ENCODE measurements at regions not wholly inside any gene's neighbourhood (a gene's known extent, or its start where the extent isn't known, plus 50 kb on each side); places are given as distances from the start of the nearest gene placed in this dataset.

- in situ Hi-C loops (cut with HindIII; ENCODE audit: low sequenced_read_pairs), result no loop called here
These were observed 142.5 kb downstream of the CHIC2 start for GRCh38 chr4:53921856-53922255.

GRCh38 chr4:53920883-53921282 lies 143.5 kb downstream of the CHIC2 start:
- in situ Hi-C loops (cut with HindIII; ENCODE audit: low sequenced_read_pairs), result no loop called here

- in situ Hi-C loops (cut with HindIII; ENCODE audit: low sequenced_read_pairs), result no loop called here
These were observed 144.3 kb downstream of the CHIC2 start for GRCh38 chr4:53920116-53920515.

DNA sequence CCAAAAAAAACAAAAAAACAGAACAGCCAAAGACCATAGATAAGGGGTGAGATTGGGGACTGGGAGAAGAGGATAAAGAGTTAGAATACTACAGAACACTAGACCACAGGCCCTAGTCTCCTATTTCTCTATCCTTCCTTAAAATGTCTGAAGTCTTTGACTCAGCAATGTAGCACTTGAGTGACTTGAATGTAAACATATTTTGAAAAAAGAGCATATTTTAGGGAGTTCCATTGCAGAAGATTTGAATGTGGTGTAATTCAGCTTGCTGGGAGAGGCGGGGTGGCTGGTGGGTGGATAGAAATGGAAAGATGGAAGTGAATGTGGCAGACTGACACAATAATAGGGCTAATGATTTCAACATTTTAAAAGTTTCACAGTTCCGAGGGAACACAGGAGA lies 144.9 kb downstream of the CHIC2 start:
- in situ Hi-C loops (cut with HindIII; ENCODE audit: low sequenced_read_pairs), result no loop called here

GRCh38 chr4:53917729-53918128 lies 146.7 kb downstream of the CHIC2 start:
- in situ Hi-C loops (cut with HindIII; ENCODE audit: low sequenced_read_pairs), result no loop called here

GRCh38 chr4:53916431-53916889 lies 147.9 kb downstream of the CHIC2 start:
- in situ Hi-C loops (cut with HindIII; ENCODE audit: low sequenced_read_pairs), result no loop called here

- in situ Hi-C loops (cut with HindIII; ENCODE audit: low sequenced_read_pairs), result no loop called here
These were observed 149.9 kb downstream of the CHIC2 start for GRCh38 chr4:53914313-53915016.

GRCh38 chr4:53913771-53914170 lies 150.6 kb downstream of the CHIC2 start:
- in situ Hi-C loops (cut with HindIII; ENCODE audit: low sequenced_read_pairs), result no loop called here

DNA sequence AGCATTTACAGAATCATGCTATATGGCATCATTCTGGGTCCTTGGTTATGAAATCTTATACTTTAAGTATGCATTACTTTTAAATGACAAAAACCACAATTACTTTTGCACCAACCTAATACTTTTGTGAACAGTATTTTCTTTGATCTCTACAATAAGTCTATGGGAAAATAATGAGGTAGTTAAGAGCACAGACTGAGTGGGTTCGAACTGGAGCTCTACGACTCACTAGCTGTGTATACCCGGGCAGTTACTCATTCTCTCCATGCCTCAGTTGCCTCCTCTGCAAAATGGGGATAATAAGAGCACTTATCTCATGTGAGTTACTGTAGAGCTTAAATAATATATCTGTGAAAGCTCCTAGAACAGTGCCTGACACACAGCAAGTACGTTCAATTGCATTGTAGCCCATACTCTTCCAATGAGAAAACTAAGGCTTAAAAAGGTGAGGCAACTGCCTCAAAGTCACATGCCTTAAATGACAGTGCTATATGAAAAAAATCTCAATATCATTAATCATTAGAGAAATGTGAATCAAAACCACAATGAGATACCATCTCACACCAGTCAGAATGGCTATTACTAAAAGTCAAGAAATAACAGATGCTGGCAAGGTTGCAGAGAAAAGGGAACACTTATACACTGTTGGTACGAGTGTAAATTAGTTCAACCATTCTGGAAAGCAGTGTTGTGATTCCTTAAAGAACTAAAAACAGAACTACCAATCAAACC lies 151.5 kb downstream of the CHIC2 start:
- in situ Hi-C loops (cut with HindIII; ENCODE audit: low sequenced_read_pairs), result no loop called here

DNA sequence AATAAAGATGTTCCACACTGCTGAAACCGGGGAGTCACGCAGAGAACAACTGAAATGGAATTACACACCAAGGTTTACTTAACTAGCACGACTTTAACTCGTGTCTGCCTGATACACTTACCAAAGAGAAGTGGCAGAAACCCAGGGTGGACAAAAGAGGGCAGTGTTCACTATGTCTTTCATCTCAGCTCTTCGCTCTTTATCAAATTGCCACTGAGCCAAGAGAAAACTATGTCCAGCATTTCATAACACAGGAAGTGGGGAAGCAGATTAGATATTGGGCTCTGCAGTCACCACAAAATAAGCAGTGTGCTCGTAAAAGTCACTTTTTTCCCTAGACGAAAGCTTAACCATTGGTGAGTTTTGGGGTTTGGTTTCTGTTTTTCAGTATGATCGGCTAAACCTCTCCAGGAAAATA lies 155.7 kb downstream of the CHIC2 start:
- in situ Hi-C loops (cut with HindIII; ENCODE audit: low sequenced_read_pairs), result no loop called here

DNA sequence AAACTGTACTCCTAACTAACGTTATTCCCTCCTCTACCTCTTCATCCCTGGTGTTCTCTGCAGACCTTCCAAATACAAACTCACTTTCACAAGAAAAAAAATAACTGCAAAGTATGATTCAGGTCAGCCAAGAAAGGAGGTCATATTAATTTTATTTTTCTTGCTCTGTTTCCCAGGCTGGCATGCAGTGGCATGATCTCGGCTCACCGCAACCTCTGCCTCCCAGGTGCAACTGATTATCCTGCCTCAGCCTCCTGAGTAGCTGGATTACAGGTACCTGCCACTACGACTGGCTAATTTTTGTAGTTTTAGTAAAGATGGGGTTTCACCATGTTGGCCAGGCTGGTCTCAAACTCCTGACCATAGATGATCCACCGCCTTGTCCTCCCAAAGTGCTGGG lies 156.6 kb downstream of the CHIC2 start:
- in situ Hi-C loops (cut with HindIII; ENCODE audit: low sequenced_read_pairs), result no loop called here

DNA sequence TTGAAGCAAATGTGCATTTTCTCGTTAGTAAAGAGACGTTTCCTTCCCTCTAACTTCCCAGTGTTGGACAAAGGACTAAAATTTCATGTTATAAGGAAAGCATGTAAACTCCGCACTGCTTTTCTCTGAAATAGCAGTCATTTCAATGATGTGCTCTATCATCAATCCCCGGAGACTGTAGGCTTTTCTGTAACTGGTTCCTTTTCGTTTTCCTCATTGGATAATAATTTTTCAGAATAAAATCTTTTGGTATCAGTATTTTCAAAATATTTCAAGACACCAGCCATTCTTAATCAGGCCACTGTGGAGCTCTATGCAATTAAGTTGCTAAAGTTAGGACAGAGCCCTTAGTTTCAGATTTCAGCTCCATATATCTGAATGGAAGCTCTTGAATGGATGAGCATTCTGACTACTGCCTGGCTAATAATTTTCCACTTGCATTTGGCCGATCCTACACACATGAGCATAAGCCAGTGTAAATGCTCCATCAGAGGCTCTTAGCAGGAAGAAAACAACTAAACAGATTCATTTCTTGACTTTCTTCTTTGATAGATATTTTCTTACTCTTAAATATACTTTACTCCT lies 157.7 kb downstream of the CHIC2 start:
- in situ Hi-C loops (cut with HindIII; ENCODE audit: low sequenced_read_pairs), result no loop called here

- in situ Hi-C loops (cut with HindIII; ENCODE audit: low sequenced_read_pairs), result no loop called here
These were observed 158.4 kb downstream of the CHIC2 start for GRCh38 chr4:53905941-53906377.

- in situ Hi-C loops (cut with HindIII; ENCODE audit: low sequenced_read_pairs), result no loop called here
These were observed 159.0 kb downstream of the CHIC2 start for GRCh38 chr4:53905276-53905940.

DNA sequence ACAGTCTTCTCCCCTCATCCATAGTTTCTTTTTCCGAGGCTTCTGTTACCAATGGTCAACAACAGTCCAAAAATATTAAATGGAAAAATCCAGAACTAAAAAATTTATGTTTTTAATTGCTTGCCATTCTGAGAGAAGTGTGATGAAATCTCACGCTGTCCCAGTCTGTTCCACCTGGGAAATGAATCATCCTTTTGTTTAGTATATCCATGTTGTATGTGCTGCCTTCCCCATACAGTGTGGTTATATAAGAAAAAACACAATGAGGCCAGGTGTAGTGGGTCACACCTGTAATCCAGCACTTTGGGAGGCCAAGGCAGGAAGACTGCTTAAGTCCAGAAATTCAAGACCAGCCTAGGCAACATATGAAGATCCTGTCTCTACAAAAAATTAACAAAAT lies 161.6 kb downstream of the CHIC2 start:
- in situ Hi-C loops (cut with HindIII; ENCODE audit: low sequenced_read_pairs), result no loop called here

DNA sequence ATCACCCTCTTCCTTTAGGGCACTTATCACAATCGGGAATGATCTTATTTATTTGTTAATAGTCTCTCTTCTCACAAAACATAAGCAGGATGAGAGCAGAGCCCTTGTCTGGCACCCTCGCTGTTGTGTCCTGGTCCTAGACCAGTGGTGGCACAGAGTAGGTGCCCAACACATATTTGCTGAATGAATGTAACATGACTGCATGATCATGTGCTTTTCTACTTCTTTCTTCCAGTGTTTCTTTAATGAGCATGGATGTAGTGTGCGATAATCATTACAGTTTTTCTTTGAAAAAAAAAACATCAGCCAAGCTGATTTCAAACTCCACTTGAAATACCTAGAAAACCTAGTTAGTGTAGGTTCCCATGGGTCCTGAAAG lies 164.1 kb downstream of the CHIC2 start:
- in situ Hi-C loops (cut with HindIII; ENCODE audit: low sequenced_read_pairs), result no loop called here

- in situ Hi-C loops (cut with HindIII; ENCODE audit: low sequenced_read_pairs), result no loop called here
These were observed 164.7 kb downstream of the CHIC2 start for GRCh38 chr4:53899586-53900270.

DNA sequence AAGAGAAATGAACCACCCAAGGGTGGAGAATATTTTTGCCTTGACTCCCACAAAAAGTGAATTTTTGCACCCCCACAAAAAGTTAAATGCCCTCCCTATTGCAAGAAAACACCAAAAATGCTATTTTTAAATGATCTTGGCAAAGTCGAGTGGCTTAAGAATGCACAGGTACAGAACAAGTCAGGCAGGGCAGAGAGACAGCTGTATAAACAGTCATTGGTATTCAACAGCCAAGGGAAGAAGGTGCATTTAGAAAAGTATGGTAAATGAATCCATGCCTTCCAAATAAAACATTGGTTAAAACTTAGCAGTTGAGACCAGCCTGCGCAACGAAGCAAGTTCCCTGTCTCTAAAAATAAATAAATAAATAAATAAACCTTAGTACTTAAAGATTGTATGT lies 169.3 kb downstream of the CHIC2 start:
- in situ Hi-C loops (cut with HindIII; ENCODE audit: low sequenced_read_pairs), result no loop called here

DNA sequence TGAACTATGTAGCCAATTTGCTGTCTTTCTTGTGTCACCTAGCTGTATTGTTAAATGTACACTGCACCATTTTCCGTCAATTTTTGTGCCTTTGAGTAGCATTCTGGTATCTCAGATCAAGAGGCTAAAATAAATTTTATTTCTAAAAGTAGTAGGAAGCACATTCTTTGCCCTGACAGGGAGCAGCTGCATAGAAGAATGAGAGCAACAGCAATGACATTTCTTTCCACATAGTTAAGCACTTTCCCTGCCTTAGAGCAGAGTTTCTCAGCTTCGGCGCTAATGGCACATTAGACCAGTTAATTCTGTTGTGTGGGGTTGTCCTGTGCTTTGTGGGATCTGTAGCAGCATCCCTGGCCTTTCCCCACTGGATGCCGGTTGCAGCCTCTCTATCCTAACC lies 173.9 kb downstream of the CHIC2 start:
- in situ Hi-C loops (cut with HindIII; ENCODE audit: low sequenced_read_pairs), result no loop called here

- in situ Hi-C loops (cut with HindIII; ENCODE audit: low sequenced_read_pairs), result no loop called here
These were observed 174.9 kb downstream of the CHIC2 start for GRCh38 chr4:53889326-53890055.

Data from DLD1 (cell line).